ENCODE measurements at regions not wholly inside any gene's neighbourhood (a gene's known extent, or its start where the extent isn't known, plus 50 kb on each side); places are given as distances from the start of the nearest gene placed in this dataset.

DNA sequence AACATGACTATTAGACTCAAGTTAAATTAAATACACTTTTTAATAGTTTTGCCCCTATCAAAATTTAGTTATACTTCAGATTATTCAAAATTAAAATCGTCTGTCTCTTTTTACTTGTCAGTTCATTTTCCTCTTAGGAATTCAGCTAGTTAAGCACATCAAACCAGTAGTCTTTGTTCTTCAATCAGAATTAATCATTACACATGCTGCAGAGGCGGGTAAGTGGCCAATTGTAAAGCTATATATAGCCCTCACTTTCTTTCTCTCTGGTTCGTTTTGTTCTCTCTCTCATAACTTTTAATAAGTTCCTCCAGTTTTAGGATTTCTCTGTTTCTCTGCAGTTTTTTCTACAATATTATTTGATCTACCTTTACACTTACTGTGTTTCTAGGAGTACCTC lies 359.1 kb upstream of the PABPC4L start:
- no peak overlapping the region for H3K27ac Mint-ChIP-seq
- Histone ChIP-seq H3F3A (replicated peaks; ENCODE audit: low read depth) (no peaks in the 10 kb centered on the region), H2AFZ (no peak overlapping the region), H3K4me2 (no peak overlapping the region), H3K4me3 (no peak overlapping the region), H3K4me1 (ENCODE audit: insufficient read depth) (peaks cover 10% of the 10 kb centered on the region; the same call in 1 of the 2 replicates), H3K9me2 (ENCODE audit: insufficient read depth) (peaks cover 14% of the 10 kb centered on the region), H4K20me1 (replicated peaks; ENCODE audit: insufficient read depth) (no peaks in the 10 kb centered on the region), H3K27ac (ENCODE audit: low read depth) (no peak overlapping the region), H3K36me3 (ENCODE audit: insufficient read depth) (no peaks in the 10 kb centered on the region), H3K27me3 (ENCODE audit: insufficient read depth) (no peaks in the 10 kb centered on the region), H3K79me2 (replicated peaks; ENCODE audit: insufficient read depth) (no peaks in the 10 kb centered on the region)
- peaks cover 4% of the 10 kb centered on the region; the same call in 1 of the 3 replicates for H3K4me1 Mint-ChIP-seq
- DNase-seq (ENCODE audit: low spot score) (no peak), ATAC-seq (no peak)
- H3K9me3 Mint-ChIP-seq = no peaks in the 10 kb centered on the region
- no peak for TF ChIP-seq STAT1 (IDR thresholded peaks at IDR 0.05; ENCODE audit: unreplicated experiment)
- no peak for TF ChIP-seq EZH2phosphoT487 (IDR thresholded peaks at IDR 0.05; ENCODE audit: unreplicated experiment)
- TF ChIP-seq, protein P1, sequence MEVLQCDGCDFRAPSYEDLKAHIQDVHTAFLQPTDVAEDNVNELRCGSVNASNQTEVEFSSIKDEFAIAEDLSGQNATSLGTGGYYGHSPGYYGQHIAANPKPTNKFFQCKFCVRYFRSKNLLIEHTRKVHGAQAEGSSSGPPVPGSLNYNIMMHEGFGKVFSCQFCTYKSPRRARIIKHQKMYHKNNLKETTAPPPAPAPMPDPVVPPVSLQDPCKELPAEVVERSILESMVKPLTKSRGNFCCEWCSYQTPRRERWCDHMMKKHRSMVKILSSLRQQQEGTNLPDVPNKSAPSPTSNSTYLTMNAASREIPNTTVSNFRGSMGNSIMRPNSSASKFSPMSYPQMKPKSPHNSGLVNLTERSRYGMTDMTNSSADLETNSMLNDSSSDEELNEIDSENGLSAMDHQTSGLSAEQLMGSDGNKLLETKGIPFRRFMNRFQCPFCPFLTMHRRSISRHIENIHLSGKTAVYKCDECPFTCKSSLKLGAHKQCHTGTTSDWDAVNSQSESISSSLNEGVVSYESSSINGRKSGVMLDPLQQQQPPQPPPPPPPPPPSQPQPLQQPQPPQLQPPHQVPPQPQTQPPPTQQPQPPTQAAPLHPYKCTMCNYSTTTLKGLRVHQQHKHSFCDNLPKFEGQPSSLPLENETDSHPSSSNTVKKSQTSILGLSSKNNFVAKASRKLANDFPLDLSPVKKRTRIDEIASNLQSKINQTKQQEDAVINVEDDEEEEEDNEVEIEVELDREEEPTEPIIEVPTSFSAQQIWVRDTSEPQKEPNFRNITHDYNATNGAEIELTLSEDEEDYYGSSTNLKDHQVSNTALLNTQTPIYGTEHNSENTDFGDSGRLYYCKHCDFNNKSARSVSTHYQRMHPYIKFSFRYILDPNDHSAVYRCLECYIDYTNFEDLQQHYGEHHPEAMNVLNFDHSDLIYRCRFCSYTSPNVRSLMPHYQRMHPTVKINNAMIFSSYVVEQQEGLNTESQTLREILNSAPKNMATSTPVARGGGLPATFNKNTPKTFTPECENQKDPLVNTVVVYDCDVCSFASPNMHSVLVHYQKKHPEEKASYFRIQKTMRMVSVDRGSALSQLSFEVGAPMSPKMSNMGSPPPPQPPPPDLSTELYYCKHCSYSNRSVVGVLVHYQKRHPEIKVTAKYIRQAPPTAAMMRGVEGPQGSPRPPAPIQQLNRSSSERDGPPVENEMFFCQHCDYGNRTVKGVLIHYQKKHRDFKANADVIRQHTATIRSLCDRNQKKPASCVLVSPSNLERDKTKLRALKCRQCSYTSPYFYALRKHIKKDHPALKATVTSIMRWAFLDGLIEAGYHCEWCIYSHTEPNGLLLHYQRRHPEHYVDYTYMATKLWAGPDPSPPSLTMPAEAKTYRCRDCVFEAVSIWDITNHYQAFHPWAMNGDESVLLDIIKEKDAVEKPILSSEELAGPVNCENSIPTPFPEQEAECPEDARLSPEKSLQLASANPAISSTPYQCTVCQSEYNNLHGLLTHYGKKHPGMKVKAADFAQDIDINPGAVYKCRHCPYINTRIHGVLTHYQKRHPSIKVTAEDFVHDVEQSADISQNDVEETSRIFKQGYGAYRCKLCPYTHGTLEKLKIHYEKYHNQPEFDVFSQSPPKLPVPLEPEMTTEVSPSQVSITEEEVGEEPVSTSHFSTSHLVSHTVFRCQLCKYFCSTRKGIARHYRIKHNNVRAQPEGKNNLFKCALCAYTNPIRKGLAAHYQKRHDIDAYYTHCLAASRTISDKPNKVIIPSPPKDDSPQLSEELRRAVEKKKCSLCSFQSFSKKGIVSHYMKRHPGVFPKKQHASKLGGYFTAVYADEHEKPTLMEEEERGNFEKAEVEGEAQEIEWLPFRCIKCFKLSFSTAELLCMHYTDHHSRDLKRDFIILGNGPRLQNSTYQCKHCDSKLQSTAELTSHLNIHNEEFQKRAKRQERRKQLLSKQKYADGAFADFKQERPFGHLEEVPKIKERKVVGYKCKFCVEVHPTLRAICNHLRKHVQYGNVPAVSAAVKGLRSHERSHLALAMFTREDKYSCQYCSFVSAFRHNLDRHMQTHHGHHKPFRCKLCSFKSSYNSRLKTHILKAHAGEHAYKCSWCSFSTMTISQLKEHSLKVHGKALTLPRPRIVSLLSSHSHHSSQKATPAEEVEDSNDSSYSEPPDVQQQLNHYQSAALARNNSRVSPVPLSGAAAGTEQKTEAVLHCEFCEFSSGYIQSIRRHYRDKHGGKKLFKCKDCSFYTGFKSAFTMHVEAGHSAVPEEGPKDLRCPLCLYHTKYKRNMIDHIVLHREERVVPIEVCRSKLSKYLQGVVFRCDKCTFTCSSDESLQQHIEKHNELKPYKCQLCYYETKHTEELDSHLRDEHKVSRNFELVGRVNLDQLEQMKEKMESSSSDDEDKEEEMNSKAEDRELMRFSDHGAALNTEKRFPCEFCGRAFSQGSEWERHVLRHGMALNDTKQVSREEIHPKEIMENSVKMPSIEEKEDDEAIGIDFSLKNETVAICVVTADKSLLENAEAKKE (CRISPR knock-in tag; IDR thresholded peaks at IDR 0.05) = no peak
- no peak for TF ChIP-seq JUNB (IDR thresholded peaks at IDR 0.05; ENCODE audit: unreplicated experiment)
- no peak overlapping the region for H3K4me3 Mint-ChIP-seq
- no peaks in the 10 kb centered on the region for H3K27me3 Mint-ChIP-seq (ENCODE audit: insufficient read depth, low read depth, poor library complexity)
- H3K36me3 Mint-ChIP-seq (ENCODE audit: low read depth) = peaks cover under 1% of the 10 kb centered on the region; the same call in 1 of the 3 replicates

DNA sequence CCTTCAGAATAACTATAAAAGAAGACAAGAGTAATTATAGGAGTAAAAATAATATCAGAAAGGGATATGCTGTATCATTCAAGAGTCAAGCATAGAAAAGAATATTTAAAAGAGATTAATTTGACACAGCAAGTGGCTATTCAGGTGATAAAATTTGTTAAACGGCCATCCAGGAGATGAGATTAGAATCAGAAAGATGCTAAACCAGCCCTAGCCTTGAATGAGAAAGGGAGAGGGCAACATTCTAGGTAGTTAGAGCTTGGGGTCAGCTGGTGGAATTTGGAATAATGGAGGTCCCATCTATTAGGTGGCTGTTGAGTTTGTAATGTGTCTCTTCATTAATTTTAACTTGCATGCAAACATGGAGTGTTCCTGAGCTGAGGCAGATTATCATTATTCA lies 350.5 kb upstream of the PABPC4L start:
- Histone ChIP-seq H3K27me3 (ENCODE audit: insufficient read depth) (no peaks in the 10 kb centered on the region), H3K4me1 (ENCODE audit: insufficient read depth) (peaks cover 41% of the 10 kb centered on the region), H3K36me3 (ENCODE audit: insufficient read depth) (0 out of 2 replicates have a peak, but pooled peaks cover 6% of the 10 kb centered on the region), H3K79me2 (replicated peaks; ENCODE audit: insufficient read depth) (no peaks in the 10 kb centered on the region), H3K9me2 (ENCODE audit: insufficient read depth) (no peaks in the 10 kb centered on the region), H3F3A (replicated peaks; ENCODE audit: low read depth) (no peaks in the 10 kb centered on the region), H3K4me2 (peak overlapping the region; percentile 53), H4K20me1 (replicated peaks; ENCODE audit: insufficient read depth) (no peaks in the 10 kb centered on the region), H3K27ac (ENCODE audit: low read depth) (peak overlapping the region; percentile 10; the same call in 1 of the 2 replicates), H3K4me3 (no peak overlapping the region; the same call in 1 of the 2 replicates), H2AFZ (no peak overlapping the region)
- Mint-ChIP-seq H3K4me1 (peaks cover 28% of the 10 kb centered on the region), H3K36me3 (ENCODE audit: low read depth) (peaks cover 48% of the 10 kb centered on the region), H3K27ac (peak overlapping the region; percentile 49; the same call in 1 of the 2 replicates), H3K9me3 (peaks cover 34% of the 10 kb centered on the region), H3K4me3 (no peak overlapping the region), H3K27me3 (ENCODE audit: insufficient read depth, low read depth, poor library complexity) (no peaks in the 10 kb centered on the region)
- DNase-seq (ENCODE audit: low spot score) (peak; percentile 42), ATAC-seq (peak; percentile 87)
- TF ChIP-seq, protein P1 (CRISPR knock-in tag; IDR thresholded peaks at IDR 0.05) = peak; percentile 97
- no peak for TF ChIP-seq STAT1 (IDR thresholded peaks at IDR 0.05; ENCODE audit: unreplicated experiment)
